Liver (tissue), 7 donors: ENCODE measurements at regions not wholly inside any gene's neighbourhood (a gene's known extent, or its start where the extent isn't known, plus 50 kb on each side); places are given as distances from the start of the nearest gene placed in this dataset.

Experiments used
- DNase-seq: peaks from one replicate; pipeline ENCODE4 v3.0.0-alpha.2; 2017; ENCODE audit warnings: low spot score
- H3K27ac ChIP-seq, 2 donors: one replicate each; pipeline ENCODE4 v1.7.0; 2013; ENCODE audit warnings: inconsistent platforms in 2 of 2, low read length in 2 of 2, control low read depth in 1 of 2, low read depth in 1 of 2, mild to moderate bottlenecking in 1 of 2
- H3K27me3 ChIP-seq, 4 donors: one replicate each; pipeline versions ENCODE4 v1.6.1 to v1.7.0; 2013; ENCODE audit warnings: low read length in 3 of 4, inconsistent platforms in 1 of 4, mild to moderate bottlenecking in 1 of 4, moderate library complexity in 1 of 4; ENCODE audit not compliant: control insufficient read depth in 4 of 4, insufficient read depth in 4 of 4
- H3K36me3 ChIP-seq, 4 donors: one replicate each; pipeline versions ENCODE4 v1.6.1 to v1.7.0; 2013; ENCODE audit warnings: low read length in 3 of 4, mild to moderate bottlenecking in 3 of 4, low read depth in 1 of 4, moderate library complexity in 1 of 4; ENCODE audit not compliant: control insufficient read depth in 4 of 4, insufficient read depth in 3 of 4
- H3K4me1 ChIP-seq, 4 donors: one replicate each; pipeline versions ENCODE4 v1.6.1 to v1.7.0; 2013; ENCODE audit warnings: low read length in 3 of 4, mild to moderate bottlenecking in 3 of 4, moderate library complexity in 1 of 4; ENCODE audit not compliant: control insufficient read depth in 4 of 4, insufficient read depth in 4 of 4
- H3K4me3 ChIP-seq, 3 donors: one replicate each; pipeline versions ENCODE4 v1.6.1 to v1.7.0; 2013; ENCODE audit warnings: low read length in 3 of 3, control low read depth in 1 of 3, low read depth in 1 of 3, mild to moderate bottlenecking in 1 of 3
- H3K9ac ChIP-seq, 2 donors: one replicate each; pipeline ENCODE4 v1.7.0; 2013; ENCODE audit warnings: low read length in 2 of 2, mild to moderate bottlenecking in 2 of 2, moderate library complexity in 2 of 2, control low read depth in 1 of 2, low read depth in 1 of 2
- H3K9me3 ChIP-seq, 4 donors: one replicate each; pipeline versions ENCODE4 v1.6.1 to v1.7.0; 2013; ENCODE audit warnings: low read length in 3 of 4; ENCODE audit not compliant: control insufficient read depth in 4 of 4
- EGR1 ChIP-seq, 2 donors: IDR thresholded peaks; 2 replicates each; pipeline ENCODE4 v1.6.1; 2016 to 2018; ENCODE audit warnings: antibody characterized with exemption in 2 of 2, low read depth in 2 of 2
- FOXA1 ChIP-seq: IDR thresholded peaks from 2 replicates; pipeline ENCODE4 v1.6.1; 2016; ENCODE audit warnings: antibody characterized with exemption
- GABPA ChIP-seq, 2 donors: IDR thresholded peaks in 1 of 2; conservative IDR thresholded peaks in 1 of 2; 2 replicates each; pipeline ENCODE4 v1.6.1; 2016; ENCODE audit warnings: antibody characterized with exemption in 2 of 2, mild to moderate bottlenecking in 1 of 2, moderate library complexity in 1 of 2
- HNF4A ChIP-seq, 2 donors: conservative IDR thresholded peaks; 2 replicates each; pipeline ENCODE4 v1.6.1; 2016; ENCODE audit warnings: antibody characterized with exemption in 2 of 2, mild to moderate bottlenecking in 2 of 2
- SP1 ChIP-seq: IDR thresholded peaks from 2 replicates; pipeline ENCODE4 v1.6.1; 2018; ENCODE audit warnings: antibody characterized with exemption, mild to moderate bottlenecking
- YY1 ChIP-seq: IDR thresholded peaks from 2 replicates; pipeline ENCODE4 v1.6.1; 2016; ENCODE audit warnings: antibody characterized with exemption, mild to moderate bottlenecking
- ZBTB33 ChIP-seq: IDR thresholded peaks from 2 replicates; pipeline ENCODE4 v1.6.1; 2016; ENCODE audit warnings: antibody characterized with exemption
- WGBS: extraction: QIAGEN DNeasy Blood & Tissue Kit; methylation state at CpG from one replicate; pipeline ENCODE4 v1.1.7; 2013; 5-methylcytosine and 5-hydroxymethylcytosine counted together
- TF ChIP-seq, protein P1 (sequence below): IDR thresholded peaks from 2 replicates; pipeline ENCODE4 v1.6.1; 2016; ENCODE audit warnings: antibody characterized with exemption, mild to moderate bottlenecking
- TF ChIP-seq, protein P2 (sequence below): IDR thresholded peaks from 2 replicates; pipeline ENCODE4 v1.6.1; 2016; ENCODE audit warnings: antibody characterized with exemption
- donor health status: healthy.
- donor health status: healthy.
- donor health status: healthy.
- donor health status: healthy.

- TF ChIP-seq ZBTB33 = no peak
Measured at GRCh38 chr2:75949385-75950030, 238.8 kb upstream of the GCFC2 start (continued).

GRCh38 chr2:75936311-75936710 is 225.6 kb upstream of the GCFC2 start:
- H3K27ac ChIP-seq = no peak overlapping the region
- DNase-seq = no peak
- TF ChIP-seq, protein P1, sequence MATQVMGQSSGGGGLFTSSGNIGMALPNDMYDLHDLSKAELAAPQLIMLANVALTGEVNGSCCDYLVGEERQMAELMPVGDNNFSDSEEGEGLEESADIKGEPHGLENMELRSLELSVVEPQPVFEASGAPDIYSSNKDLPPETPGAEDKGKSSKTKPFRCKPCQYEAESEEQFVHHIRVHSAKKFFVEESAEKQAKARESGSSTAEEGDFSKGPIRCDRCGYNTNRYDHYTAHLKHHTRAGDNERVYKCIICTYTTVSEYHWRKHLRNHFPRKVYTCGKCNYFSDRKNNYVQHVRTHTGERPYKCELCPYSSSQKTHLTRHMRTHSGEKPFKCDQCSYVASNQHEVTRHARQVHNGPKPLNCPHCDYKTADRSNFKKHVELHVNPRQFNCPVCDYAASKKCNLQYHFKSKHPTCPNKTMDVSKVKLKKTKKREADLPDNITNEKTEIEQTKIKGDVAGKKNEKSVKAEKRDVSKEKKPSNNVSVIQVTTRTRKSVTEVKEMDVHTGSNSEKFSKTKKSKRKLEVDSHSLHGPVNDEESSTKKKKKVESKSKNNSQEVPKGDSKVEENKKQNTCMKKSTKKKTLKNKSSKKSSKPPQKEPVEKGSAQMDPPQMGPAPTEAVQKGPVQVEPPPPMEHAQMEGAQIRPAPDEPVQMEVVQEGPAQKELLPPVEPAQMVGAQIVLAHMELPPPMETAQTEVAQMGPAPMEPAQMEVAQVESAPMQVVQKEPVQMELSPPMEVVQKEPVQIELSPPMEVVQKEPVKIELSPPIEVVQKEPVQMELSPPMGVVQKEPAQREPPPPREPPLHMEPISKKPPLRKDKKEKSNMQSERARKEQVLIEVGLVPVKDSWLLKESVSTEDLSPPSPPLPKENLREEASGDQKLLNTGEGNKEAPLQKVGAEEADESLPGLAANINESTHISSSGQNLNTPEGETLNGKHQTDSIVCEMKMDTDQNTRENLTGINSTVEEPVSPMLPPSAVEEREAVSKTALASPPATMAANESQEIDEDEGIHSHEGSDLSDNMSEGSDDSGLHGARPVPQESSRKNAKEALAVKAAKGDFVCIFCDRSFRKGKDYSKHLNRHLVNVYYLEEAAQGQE = no peak
- no peaks in the 10 kb centered on the region for H3K36me3 ChIP-seq
- no peak overlapping the region for H3K4me3 ChIP-seq
- H3K9me3 ChIP-seq = no peaks in the 10 kb centered on the region
- H3K27me3 ChIP-seq = no peaks in the 10 kb centered on the region
- 80% methylated on average over 4 of the region's 4 CpGs for WGBS
- H3K4me1 ChIP-seq = no peaks in the 10 kb centered on the region
- no peak overlapping the region for H3K9ac ChIP-seq

DNA sequence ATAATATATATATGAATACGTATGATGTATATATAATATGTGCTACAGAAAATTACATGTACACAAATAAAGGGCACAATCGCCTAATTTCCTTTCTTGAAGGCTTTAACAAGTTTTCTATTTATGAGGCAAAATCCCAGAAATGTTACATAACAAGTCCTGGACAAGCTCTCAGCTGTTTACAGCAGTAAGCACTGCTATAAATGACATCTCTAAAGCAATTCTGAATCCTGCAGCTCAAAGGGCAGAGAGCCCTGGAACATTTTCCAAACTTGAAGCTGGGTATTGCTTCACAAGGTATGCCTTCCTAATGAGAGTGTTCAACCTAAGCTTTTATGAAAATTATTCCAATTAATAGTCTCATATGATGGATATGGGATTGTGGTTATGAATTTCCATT is 222.3 kb upstream of the GCFC2 start:
- no peaks in the 10 kb centered on the region for H3K9me3 ChIP-seq
- TF ChIP-seq YY1 = no peak
- TF ChIP-seq, protein P2, sequence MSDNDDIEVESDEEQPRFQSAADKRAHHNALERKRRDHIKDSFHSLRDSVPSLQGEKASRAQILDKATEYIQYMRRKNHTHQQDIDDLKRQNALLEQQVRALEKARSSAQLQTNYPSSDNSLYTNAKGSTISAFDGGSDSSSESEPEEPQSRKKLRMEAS = no peak
- TF ChIP-seq GABPA (IDR thresholded peaks at IDR 0.05 in 1 of 2, conservative IDR thresholded peaks at IDR 0.05 in 1 of 2) = no peak
- no peaks in the 10 kb centered on the region for H3K27me3 ChIP-seq
- H3K36me3 ChIP-seq = no peaks in the 10 kb centered on the region
- H3K9ac ChIP-seq = no peak overlapping the region
- H3K4me1 ChIP-seq = no peaks in the 10 kb centered on the region
- no peak overlapping the region for H3K27ac ChIP-seq
- 58% methylated on average over 2 of the region's 2 CpGs for WGBS
- DNase-seq = no peak
- H3K4me3 ChIP-seq = no peak overlapping the region

- TF ChIP-seq FOXA1 (no peak), HNF4A (conservative IDR thresholded peaks at IDR 0.05) (no peak), EGR1 (IDR thresholded peaks at IDR 0.05; ENCODE audit: low read depth in 2 of 2) (no peak), SP1 (no peak), ZBTB33 (no peak), YY1 (no peak)
- TF ChIP-seq, protein P1 = no peak
- H3K9ac ChIP-seq = no peak overlapping the region
- H3K27me3 ChIP-seq = no peaks in the 10 kb centered on the region
- 86% methylated on average over 2 of the region's 2 CpGs for WGBS
- DNase-seq = no peak
- H3K4me1 ChIP-seq = no peaks in the 10 kb centered on the region
- H3K4me3 ChIP-seq = no peak overlapping the region
- no peaks in the 10 kb centered on the region for H3K9me3 ChIP-seq
- no peak overlapping the region for H3K27ac ChIP-seq
- H3K36me3 ChIP-seq = no peaks in the 10 kb centered on the region
Measured at GRCh38 chr2:75928093-75928492, 217.4 kb upstream of the GCFC2 start.
